Fibroblast of lung (primary cell): ENCODE measurements at regions not wholly inside any gene's neighbourhood (a gene's known extent, or its start where the extent isn't known, plus 50 kb on each side); places are given as distances from the start of the nearest gene placed in this dataset.

Experiments used
- CTCF ChIP-seq, 2 donors: IDR thresholded peaks in 1 of 2; conservative IDR thresholded peaks in 1 of 2; 1 replicate in 1 of 2; 2 replicates in 1 of 2; pipeline ENCODE4 v1.5.1; 2011 to 2012; ENCODE audit warnings: low read length in 2 of 2, control low read depth in 1 of 2, inconsistent platforms in 1 of 2, low read depth in 1 of 2, mild to moderate bottlenecking in 1 of 2
- EZH2 ChIP-seq: IDR thresholded peaks from 2 replicates; pipeline ENCODE4 v1.5.1; 2012; ENCODE audit warnings: low read length, control low read depth, mild to moderate bottlenecking; ENCODE audit errors: missing control alignments

GRCh38 chr4:41476310-41476885 is 61.6 kb upstream of the LIMCH1 start:
- no peak for TF ChIP-seq CTCF (conservative IDR thresholded peaks at IDR 0.05 in 1 of 2, IDR thresholded peaks at IDR 0.05 in 1 of 2; ENCODE audit: low read depth in 1 of 2, low read length in 2 of 2)
- no peak for TF ChIP-seq EZH2
